Epithelial cell of proximal tubule (primary cell): ENCODE measurements at regions not wholly inside any gene's neighbourhood (a gene's known extent, or its start where the extent isn't known, plus 50 kb on each side); places are given as distances from the start of the nearest gene placed in this dataset.

Experiments
- DNase-seq: peaks from one replicate; pipeline ENCODE4 v3.0.0-alpha.2; 2011; ENCODE audit warnings: low read depth
- H3K4me3 ChIP-seq: 2 replicates; pipeline ENCODE4 v1.5.1; 2011; ENCODE audit warnings: low read depth, mild to moderate bottlenecking, low read length
- TF ChIP-seq, protein P1 (sequence below): conservative IDR thresholded peaks from 2 replicates; pipeline ENCODE4 v1.5.1; 2012; ENCODE audit warnings: low read depth, mild to moderate bottlenecking, low read length

DNA sequence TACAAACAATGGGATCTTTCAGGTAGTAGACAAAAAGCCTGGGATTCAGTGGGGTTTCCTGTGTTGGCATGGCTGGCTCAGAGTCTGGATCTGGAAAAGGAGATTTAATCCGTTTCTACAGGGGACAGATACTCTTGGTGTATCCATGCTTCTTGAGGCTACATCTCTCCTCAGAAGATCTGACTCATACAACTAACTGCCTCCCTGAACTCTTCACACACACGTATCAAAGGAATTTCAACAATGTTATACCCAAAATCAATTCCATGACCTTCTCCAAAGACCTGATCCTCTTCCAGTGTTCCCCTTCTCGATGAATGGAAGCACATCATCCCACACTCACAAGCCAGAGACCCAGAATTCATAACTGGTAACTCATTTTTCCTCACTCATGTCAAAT is 435.3 kb upstream of the NBEA start:
- no peak for DNase-seq
- TF ChIP-seq, protein P1, sequence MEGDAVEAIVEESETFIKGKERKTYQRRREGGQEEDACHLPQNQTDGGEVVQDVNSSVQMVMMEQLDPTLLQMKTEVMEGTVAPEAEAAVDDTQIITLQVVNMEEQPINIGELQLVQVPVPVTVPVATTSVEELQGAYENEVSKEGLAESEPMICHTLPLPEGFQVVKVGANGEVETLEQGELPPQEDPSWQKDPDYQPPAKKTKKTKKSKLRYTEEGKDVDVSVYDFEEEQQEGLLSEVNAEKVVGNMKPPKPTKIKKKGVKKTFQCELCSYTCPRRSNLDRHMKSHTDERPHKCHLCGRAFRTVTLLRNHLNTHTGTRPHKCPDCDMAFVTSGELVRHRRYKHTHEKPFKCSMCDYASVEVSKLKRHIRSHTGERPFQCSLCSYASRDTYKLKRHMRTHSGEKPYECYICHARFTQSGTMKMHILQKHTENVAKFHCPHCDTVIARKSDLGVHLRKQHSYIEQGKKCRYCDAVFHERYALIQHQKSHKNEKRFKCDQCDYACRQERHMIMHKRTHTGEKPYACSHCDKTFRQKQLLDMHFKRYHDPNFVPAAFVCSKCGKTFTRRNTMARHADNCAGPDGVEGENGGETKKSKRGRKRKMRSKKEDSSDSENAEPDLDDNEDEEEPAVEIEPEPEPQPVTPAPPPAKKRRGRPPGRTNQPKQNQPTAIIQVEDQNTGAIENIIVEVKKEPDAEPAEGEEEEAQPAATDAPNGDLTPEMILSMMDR: no peak
- no peak overlapping the region for H3K4me3 ChIP-seq

DNA sequence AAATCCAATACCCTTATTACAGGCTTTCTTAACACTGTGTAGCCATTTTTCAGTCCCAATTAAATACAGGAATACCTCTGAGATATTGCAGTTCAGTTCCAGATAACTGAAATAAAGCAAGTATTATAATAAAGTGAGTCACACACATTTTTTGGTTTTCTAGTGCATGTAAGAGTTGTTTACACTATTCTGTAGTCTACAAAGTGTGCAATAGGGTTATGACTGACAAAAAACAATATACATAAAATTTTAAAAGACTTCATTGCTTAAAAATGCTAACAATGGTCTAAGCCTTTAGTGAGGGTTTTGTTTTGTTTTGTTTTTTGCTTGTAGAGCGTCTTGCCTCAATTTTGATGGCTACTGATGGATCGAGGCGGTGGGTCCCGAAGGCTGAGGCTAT is 434.4 kb upstream of the NBEA start:
- no peak overlapping the region for H3K4me3 ChIP-seq
- no peak for DNase-seq
- TF ChIP-seq, protein P1: no peak

- H3K4me3 ChIP-seq: no peak overlapping the region
- TF ChIP-seq, protein P1: no peak
- DNase-seq: no peak
Measured at GRCh38 chr13:34512817-34513216, 429.3 kb upstream of the NBEA start.

GRCh38 chr13:34513526-34513925 is 428.5 kb upstream of the NBEA start:
- DNase-seq: no peak
- H3K4me3 ChIP-seq: no peak overlapping the region
- TF ChIP-seq, protein P1: no peak

DNA sequence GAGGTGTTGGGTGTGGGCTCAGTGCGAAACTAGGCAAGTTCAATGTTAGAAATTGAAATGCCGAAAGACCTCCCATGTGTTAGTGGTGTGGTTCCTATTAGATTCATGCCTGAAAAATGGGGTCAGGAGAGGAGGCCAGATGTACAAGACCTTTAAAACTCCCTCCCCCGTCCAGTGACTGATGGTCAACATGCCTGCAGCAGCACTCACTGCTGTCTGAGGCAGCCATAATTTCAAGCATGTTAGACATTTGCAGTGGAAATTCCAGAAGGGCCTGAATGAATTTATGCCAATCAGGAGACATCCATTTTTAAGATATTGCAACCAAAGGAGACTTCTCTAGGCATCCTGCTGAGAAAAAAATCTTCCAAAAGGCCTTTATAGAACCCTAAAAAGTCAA is 426.9 kb upstream of the NBEA start:
- TF ChIP-seq, protein P1: no peak
- no peak for DNase-seq
- no peak overlapping the region for H3K4me3 ChIP-seq

DNA sequence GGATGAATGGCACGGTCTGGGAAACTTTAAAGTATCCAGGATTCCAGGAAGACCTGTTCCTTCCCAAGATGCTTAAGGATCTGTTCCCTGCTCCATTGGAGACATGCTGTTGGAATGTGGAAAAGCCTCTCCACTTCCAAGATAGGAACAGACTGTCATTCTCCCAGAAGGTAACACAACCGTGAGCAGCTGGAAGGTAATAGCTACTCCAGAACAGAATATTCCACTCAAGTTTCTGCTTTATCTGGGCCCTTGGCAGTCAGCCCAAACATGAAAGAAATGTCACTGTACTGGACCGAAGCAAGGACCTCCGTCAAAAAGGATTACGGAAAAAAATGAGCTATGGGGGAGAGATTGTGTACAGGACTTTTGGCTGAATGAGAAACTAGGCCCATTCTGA is 420.9 kb upstream of the NBEA start:
- H3K4me3 ChIP-seq: no peak overlapping the region
- TF ChIP-seq, protein P1: no peak
- DNase-seq: no peak

GRCh38 chr13:34522808-34523207 is 419.3 kb upstream of the NBEA start:
- DNase-seq: no peak
- TF ChIP-seq, protein P1: no peak
- H3K4me3 ChIP-seq: no peak overlapping the region
